Gastroesophageal sphincter (tissue), 3 donors: ENCODE measurements at regions not wholly inside any gene's neighbourhood (a gene's known extent, or its start where the extent isn't known, plus 50 kb on each side); places are given as distances from the start of the nearest gene placed in this dataset.

ENCODE experiments used
- CTCF ChIP-seq, 4 experiments: fragments of 200-600 bp in 2 of 4; fragments of 450-650 bp in 2 of 4; sonication (generic) in 1 of 4; IDR thresholded peaks; one replicate each; pipeline ENCODE4 v1.5.1; 2017 to 2019; ENCODE audit warnings: antibody characterized with exemption in 4 of 4, mild to moderate bottlenecking in 2 of 4, moderate library complexity in 2 of 4
- EP300 ChIP-seq: sonication (generic); formaldehyde crosslinking; IDR thresholded peaks from one replicate; pipeline ENCODE4 v1.6.1; 2017; ENCODE audit warnings: antibody characterized with exemption, mild to moderate bottlenecking
- POLR2A ChIP-seq, 2 donors: fragments of 450-650 bp; IDR thresholded peaks; one replicate each; pipeline ENCODE4 v1.6.1; 2017; ENCODE audit warnings: antibody characterized with exemption in 2 of 2, mild to moderate bottlenecking in 2 of 2, moderate library complexity in 1 of 2
- POLR2AphosphoS5 ChIP-seq: sonication (generic); formaldehyde crosslinking; IDR thresholded peaks from one replicate; pipeline ENCODE4 v1.6.1; 2017; ENCODE audit warnings: antibody characterized with exemption

- TF ChIP-seq CTCF (IDR thresholded peaks at IDR 0.05) (no peak), POLR2AphosphoS5 (no peak), EP300 (no peak), POLR2A (IDR thresholded peaks at IDR 0.05) (no peak)
Observed at GRCh38 chr20:26135325-26136110, 438.9 kb upstream of the ZNF337 start.
